Tibial nerve (tissue), 4 donors: ENCODE measurements at regions not wholly inside any gene's neighbourhood (a gene's known extent, or its start where the extent isn't known, plus 50 kb on each side); places are given as distances from the start of the nearest gene placed in this dataset.

Experiments
- CTCF ChIP-seq, 5 experiments: fragments of 200-600 bp in 3 of 5; fragments of 450-650 bp in 2 of 5; sonication (generic) in 3 of 5; IDR thresholded peaks; one replicate each; pipeline ENCODE4 v1.5.1; 2016 to 2019; ENCODE audit warnings: antibody characterized with exemption in 5 of 5, mild to moderate bottlenecking in 3 of 5, moderate library complexity in 2 of 5
- EP300 ChIP-seq, 2 donors: sonication (generic); formaldehyde crosslinking; IDR thresholded peaks; one replicate each; pipeline ENCODE4 v1.6.1; 2017; ENCODE audit warnings: antibody characterized with exemption in 2 of 2, mild to moderate bottlenecking in 1 of 2
- POLR2A ChIP-seq, 2 donors: fragments of 450-650 bp; IDR thresholded peaks; one replicate each; pipeline ENCODE4 v1.6.1; 2017; ENCODE audit warnings: antibody characterized with exemption in 2 of 2, mild to moderate bottlenecking in 2 of 2, moderate library complexity in 2 of 2

GRCh38 chr4:111780965-111781364 lies 364.3 kb upstream of the FAM241A start:
- TF ChIP-seq CTCF (IDR thresholded peaks at IDR 0.05) (no peak), POLR2A (IDR thresholded peaks at IDR 0.05) (no peak), EP300 (IDR thresholded peaks at IDR 0.05) (no peak)
